LNCaP clone FGC (cell line): ENCODE measurements at regions not wholly inside any gene's neighbourhood (a gene's known extent, or its start where the extent isn't known, plus 50 kb on each side); places are given as distances from the start of the nearest gene placed in this dataset.

ENCODE experiments used
- DNase-seq: peaks from one replicate; pipeline ENCODE4 v3.0.0-alpha.2; 2011; ENCODE audit warnings: low read depth
- H3K4me3 ChIP-seq: 2 replicates; pipeline ENCODE4 v1.5.1; 2011; ENCODE audit warnings: mild to moderate bottlenecking, low read depth, low read length, control low read depth
- CTCF ChIP-seq: IDR thresholded peaks from 2 replicates; pipeline ENCODE4 v1.5.1; 2012; ENCODE audit warnings: mild to moderate bottlenecking; ENCODE audit not compliant: control insufficient read depth, insufficient read depth; ENCODE audit errors: extremely low read depth

GRCh38 chr11:70624598-70624993, 226.3 kb downstream of the CTTN start:
- no peak overlapping the region for H3K4me3 ChIP-seq
- TF ChIP-seq CTCF = no peak
- DNase-seq = no peak

GRCh38 chr11:70625051-70625450, 226.7 kb downstream of the CTTN start:
- no peak for TF ChIP-seq CTCF
- DNase-seq = no peak

GRCh38 chr11:70625582-70626518, 227.5 kb downstream of the CTTN start:
- TF ChIP-seq CTCF = no peak
- DNase-seq = no peak
- H3K4me3 ChIP-seq = no peak overlapping the region

More at GRCh38 chr11:70625051-70625450, 226.7 kb downstream of the CTTN start:
- H3K4me3 ChIP-seq = no peak overlapping the region

GRCh38 chr11:70627219-70627618, 228.9 kb downstream of the CTTN start:
- H3K4me3 ChIP-seq = no peak overlapping the region
- DNase-seq = no peak
- TF ChIP-seq CTCF = no peak

- no peak overlapping the region for H3K4me3 ChIP-seq
Measured at GRCh38 chr11:70628176-70628854, 230.0 kb downstream of the CTTN start.

More at GRCh38 chr11:70628176-70628854, 230.0 kb downstream of the CTTN start:
- no peak for DNase-seq
- TF ChIP-seq CTCF = no peak
